Osteoblast (primary cell): ENCODE measurements at regions not wholly inside any gene's neighbourhood (a gene's known extent, or its start where the extent isn't known, plus 50 kb on each side); places are given as distances from the start of the nearest gene placed in this dataset.

ENCODE experiments used
- DNase-seq: peaks from one replicate; pipeline ENCODE4 v3.0.0; 2011; ENCODE audit warnings: low spot score, mixed read lengths; ENCODE audit not compliant: insufficient read length; ENCODE audit errors: missing footprints
- H2AFZ ChIP-seq: 2 replicates; pipeline ENCODE4 v1.6.0; 2011; ENCODE audit warnings: mild to moderate bottlenecking, low read length
- H3K27ac ChIP-seq: 2 replicates; pipeline ENCODE4 v1.5.1; 2011; ENCODE audit warnings: mild to moderate bottlenecking, low read depth, low read length, moderate library complexity
- H3K27me3 ChIP-seq: 2 replicates; pipeline ENCODE4 v1.6.0; 2012; ENCODE audit warnings: mild to moderate bottlenecking, control low read depth, inconsistent platforms, low read length, moderate library complexity; ENCODE audit not compliant: insufficient read depth
- H3K36me3 ChIP-seq: 2 replicates; pipeline ENCODE4 v1.5.1; 2011; ENCODE audit warnings: mild to moderate bottlenecking, low read length, control low read depth, moderate library complexity; ENCODE audit not compliant: insufficient read depth
- H3K4me1 ChIP-seq: 2 replicates; pipeline ENCODE4 v1.5.1; 2011; ENCODE audit warnings: mild to moderate bottlenecking, low read length, control low read depth, moderate library complexity; ENCODE audit not compliant: insufficient read depth
- H3K4me2 ChIP-seq: 2 replicates; pipeline ENCODE4 v1.6.0; 2011; ENCODE audit warnings: mild to moderate bottlenecking, low read length; ENCODE audit not compliant: insufficient read depth
- H3K4me3 ChIP-seq: fragments of 200-600 bp; sonication (generic); 3 replicates; pipeline ENCODE4 v1.5.1; 2012; ENCODE audit warnings: mild to moderate bottlenecking, low read length, inconsistent platforms; ENCODE audit not compliant: insufficient read depth
- H3K79me2 ChIP-seq: 2 replicates; pipeline ENCODE4 v1.6.0; 2012; ENCODE audit warnings: mild to moderate bottlenecking, low read length, control low read depth, inconsistent platforms; ENCODE audit not compliant: insufficient read depth
- H3K9me3 ChIP-seq: 2 replicates; pipeline ENCODE4 v1.5.1; 2011; ENCODE audit warnings: low read depth, low read length, control low read depth
- H4K20me1 ChIP-seq: 2 replicates; pipeline ENCODE4 v1.6.0; 2012; ENCODE audit warnings: mild to moderate bottlenecking, low read length, control low read depth; ENCODE audit not compliant: insufficient read depth
- TF ChIP-seq, protein P1 (sequence below): IDR thresholded peaks from 2 replicates; pipeline ENCODE4 v1.5.1; 2011; ENCODE audit warnings: mild to moderate bottlenecking, low read depth, low read length, moderate library complexity; ENCODE audit errors: extremely low read depth

DNA sequence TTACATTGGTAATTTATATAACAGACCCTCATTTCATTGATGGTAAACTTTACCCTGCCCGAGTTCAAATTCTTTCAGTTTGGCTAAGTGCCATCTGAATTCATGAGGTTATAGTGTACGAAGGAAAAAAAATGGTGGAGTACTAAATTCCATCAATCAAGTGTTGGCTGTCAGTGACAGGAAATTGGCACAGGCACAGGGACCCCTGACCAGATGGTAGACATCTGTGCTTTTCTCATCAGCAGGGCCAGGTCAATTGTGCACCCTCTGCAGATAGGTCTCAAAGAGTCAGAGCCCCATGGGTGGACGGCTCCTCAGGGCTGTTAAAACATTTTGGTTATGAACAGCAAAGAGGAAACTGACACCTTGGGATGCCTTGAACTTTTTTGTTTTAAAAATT is 439.2 kb downstream of the SETBP1 start:
- Histone ChIP-seq H4K20me1 (no peaks in the 10 kb centered on the region), H3K4me3 (no peak overlapping the region), H3K27me3 (peaks cover 10% of the 10 kb centered on the region), H3K9me3 (no peaks in the 10 kb centered on the region), H2AFZ (no peak overlapping the region), H3K36me3 (no peaks in the 10 kb centered on the region), H3K4me1 (no peaks in the 10 kb centered on the region), H3K79me2 (no peaks in the 10 kb centered on the region), H3K27ac (no peak overlapping the region), H3K4me2 (no peak overlapping the region)
- TF ChIP-seq, protein P1, sequence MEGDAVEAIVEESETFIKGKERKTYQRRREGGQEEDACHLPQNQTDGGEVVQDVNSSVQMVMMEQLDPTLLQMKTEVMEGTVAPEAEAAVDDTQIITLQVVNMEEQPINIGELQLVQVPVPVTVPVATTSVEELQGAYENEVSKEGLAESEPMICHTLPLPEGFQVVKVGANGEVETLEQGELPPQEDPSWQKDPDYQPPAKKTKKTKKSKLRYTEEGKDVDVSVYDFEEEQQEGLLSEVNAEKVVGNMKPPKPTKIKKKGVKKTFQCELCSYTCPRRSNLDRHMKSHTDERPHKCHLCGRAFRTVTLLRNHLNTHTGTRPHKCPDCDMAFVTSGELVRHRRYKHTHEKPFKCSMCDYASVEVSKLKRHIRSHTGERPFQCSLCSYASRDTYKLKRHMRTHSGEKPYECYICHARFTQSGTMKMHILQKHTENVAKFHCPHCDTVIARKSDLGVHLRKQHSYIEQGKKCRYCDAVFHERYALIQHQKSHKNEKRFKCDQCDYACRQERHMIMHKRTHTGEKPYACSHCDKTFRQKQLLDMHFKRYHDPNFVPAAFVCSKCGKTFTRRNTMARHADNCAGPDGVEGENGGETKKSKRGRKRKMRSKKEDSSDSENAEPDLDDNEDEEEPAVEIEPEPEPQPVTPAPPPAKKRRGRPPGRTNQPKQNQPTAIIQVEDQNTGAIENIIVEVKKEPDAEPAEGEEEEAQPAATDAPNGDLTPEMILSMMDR = no peak
- no peak for DNase-seq

DNA sequence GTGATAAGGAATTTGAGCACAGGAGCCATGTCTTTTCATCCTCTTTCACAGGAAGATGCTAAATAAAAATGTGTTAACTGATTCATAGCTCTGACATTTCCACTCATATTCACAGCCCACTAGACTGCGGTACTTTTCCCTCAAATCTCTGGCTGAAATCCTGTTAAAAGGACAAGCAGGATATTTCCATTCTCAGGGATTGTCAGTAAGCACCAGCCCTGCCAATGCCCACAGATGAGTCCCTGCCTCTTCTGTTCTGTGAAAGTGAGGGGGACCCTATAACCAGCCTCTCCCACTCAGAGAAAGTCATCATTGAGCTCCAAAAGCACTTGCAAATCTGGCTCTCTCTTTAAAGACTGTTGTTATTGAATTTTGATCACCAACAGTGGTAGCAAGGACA is 440.5 kb downstream of the SETBP1 start:
- no peak for DNase-seq
- Histone ChIP-seq H3K27ac (no peak overlapping the region), H3K27me3 (peaks cover 6% of the 10 kb centered on the region), H3K9me3 (no peaks in the 10 kb centered on the region), H3K79me2 (no peaks in the 10 kb centered on the region), H3K4me1 (no peaks in the 10 kb centered on the region), H4K20me1 (no peaks in the 10 kb centered on the region), H3K4me3 (no peak overlapping the region), H3K4me2 (no peak overlapping the region), H2AFZ (no peak overlapping the region), H3K36me3 (no peaks in the 10 kb centered on the region)
- TF ChIP-seq, protein P1 = no peak

DNA sequence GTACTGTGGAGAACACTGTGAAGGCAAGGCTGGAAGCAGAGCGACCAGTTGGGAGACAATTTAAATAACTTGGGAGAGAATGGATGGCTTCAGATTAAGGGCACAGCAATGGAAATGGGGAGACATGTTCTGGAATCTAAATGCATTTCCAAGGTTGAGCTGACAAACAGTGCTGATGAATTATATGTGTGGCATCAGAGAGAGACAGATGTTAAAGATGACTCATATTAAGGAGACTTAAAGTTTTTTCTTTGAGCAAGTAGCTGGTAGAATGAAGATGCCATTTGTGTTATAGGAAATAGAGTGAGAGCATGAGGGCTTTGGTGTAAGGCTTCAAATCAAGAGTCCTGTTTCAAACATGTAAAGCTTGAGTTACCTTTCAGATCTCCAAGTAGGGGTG is 441.8 kb downstream of the SETBP1 start:
- no peak for DNase-seq
- peaks cover 4% of the 10 kb centered on the region for H3K27me3 ChIP-seq

GRCh38 chr18:45127405-45127804 is 446.7 kb downstream of the SETBP1 start:
- TF ChIP-seq, protein P1 = no peak
- no peak for DNase-seq

More for the DNA sequence above, 441.8 kb downstream of the SETBP1 start:
- TF ChIP-seq, protein P1 = no peak
- Histone ChIP-seq H3K4me1 (no peaks in the 10 kb centered on the region), H3K36me3 (no peaks in the 10 kb centered on the region), H3K9me3 (no peaks in the 10 kb centered on the region), H2AFZ (no peak overlapping the region), H3K27ac (no peak overlapping the region), H4K20me1 (no peaks in the 10 kb centered on the region), H3K79me2 (no peaks in the 10 kb centered on the region), H3K4me3 (no peak overlapping the region), H3K4me2 (no peak overlapping the region)

More at GRCh38 chr18:45127405-45127804, 446.7 kb downstream of the SETBP1 start:
- Histone ChIP-seq H2AFZ (no peak overlapping the region), H3K4me3 (no peak overlapping the region), H3K36me3 (no peaks in the 10 kb centered on the region), H3K4me2 (no peak overlapping the region), H3K27ac (no peak overlapping the region), H4K20me1 (no peaks in the 10 kb centered on the region), H3K79me2 (no peaks in the 10 kb centered on the region), H3K4me1 (no peaks in the 10 kb centered on the region), H3K9me3 (no peaks in the 10 kb centered on the region), H3K27me3 (no peaks in the 10 kb centered on the region)
